Gastroesophageal sphincter (tissue), 3 donors: ENCODE measurements at regions not wholly inside any gene's neighbourhood (a gene's known extent, or its start where the extent isn't known, plus 50 kb on each side); places are given as distances from the start of the nearest gene placed in this dataset.

Experiments used
- CTCF ChIP-seq, 4 experiments: fragments of 200-600 bp in 2 of 4; fragments of 450-650 bp in 2 of 4; sonication (generic) in 1 of 4; IDR thresholded peaks; one replicate each; pipeline ENCODE4 v1.5.1; 2017 to 2019; ENCODE audit warnings: antibody characterized with exemption in 4 of 4, mild to moderate bottlenecking in 2 of 4, moderate library complexity in 2 of 4
- POLR2A ChIP-seq, 2 donors: fragments of 450-650 bp; IDR thresholded peaks; one replicate each; pipeline ENCODE4 v1.6.1; 2017; ENCODE audit warnings: antibody characterized with exemption in 2 of 2, mild to moderate bottlenecking in 2 of 2, moderate library complexity in 1 of 2
- POLR2AphosphoS5 ChIP-seq: sonication (generic); formaldehyde crosslinking; IDR thresholded peaks from one replicate; pipeline ENCODE4 v1.6.1; 2017; ENCODE audit warnings: antibody characterized with exemption

- TF ChIP-seq POLR2AphosphoS5 (no peak), POLR2A (IDR thresholded peaks at IDR 0.05) (no peak), CTCF (IDR thresholded peaks at IDR 0.05) (no peak)
These were observed 51.8 kb upstream of the FBRSL1 start for GRCh38 chr12:132437943-132438700.
